GM13976 (cell line): ENCODE measurements at regions not wholly inside any gene's neighbourhood (a gene's known extent, or its start where the extent isn't known, plus 50 kb on each side); places are given as distances from the start of the nearest gene placed in this dataset.
"Not testable (repeated sequence)": the region's sequence is repeated elsewhere in the genome, so short reads cannot be mapped to it uniquely, and the experiment has no call there.

Experiments
- DNase-seq: peaks from one replicate; pipeline ENCODE4 v3.0.0; 2012; ENCODE audit warnings: low spot score
- CTCF ChIP-seq: IDR thresholded peaks from 2 replicates; pipeline ENCODE4 v1.5.1; 2012; ENCODE audit warnings: borderline replicate concordance, mild to moderate bottlenecking; ENCODE audit not compliant: insufficient read depth; ENCODE audit errors: extremely low read depth, missing control alignments, control extremely low read depth
- in situ Hi-C: fragments of 300-500 bp; cut with MboI; formaldehyde crosslinking; loops from one replicate; pipeline ENCODE4 v1.12.0; 2022; ENCODE audit warnings: low sequenced_read_pairs, mixed read lengths, inconsistent platforms; ENCODE audit not compliant: unreplicated experiment

GRCh38 chr4:129842096-129842495, 746.1 kb downstream of the C4orf33 start:
- in situ Hi-C loops, result no loop called here
- TF ChIP-seq CTCF, result no peak
- no peak for DNase-seq

- in situ Hi-C loops, result no loop called here
- TF ChIP-seq CTCF, result no peak
- no peak for DNase-seq
These were observed 756.5 kb downstream of the C4orf33 start for GRCh38 chr4:129852434-129852833.

- in situ Hi-C loops, DNase-seq: not testable (repeated sequence)
These were observed 757.9 kb downstream of the C4orf33 start for GRCh38 chr4:129853685-129854467.

GRCh38 chr4:129862461-129862860, 766.5 kb downstream of the C4orf33 start:
- in situ Hi-C loops, result no loop called here
- TF ChIP-seq CTCF, result no peak
- no peak for DNase-seq

- in situ Hi-C loops, result no loop called here
- TF ChIP-seq CTCF, result no peak
- no peak for DNase-seq
These were observed 767.3 kb downstream of the C4orf33 start for GRCh38 chr4:129863206-129863605.

GRCh38 chr4:129883996-129884395, 788.0 kb downstream of the C4orf33 start:
- TF ChIP-seq CTCF, result no peak
- in situ Hi-C loops, result no loop called here
- DNase-seq, result no peak

GRCh38 chr4:129897111-129897510, 801.2 kb downstream of the C4orf33 start:
- TF ChIP-seq CTCF, result no peak
- in situ Hi-C loops, result no loop called here
- DNase-seq, result no peak
